T47D (cell line): ENCODE measurements at regions not wholly inside any gene's neighbourhood (a gene's known extent, or its start where the extent isn't known, plus 50 kb on each side); places are given as distances from the start of the nearest gene placed in this dataset.

Experiments
- DNase-seq, 2 experiments: peaks; one replicate each; pipeline versions ENCODE4 v3.0.0 to v3.0.0-alpha.2; 2011 to 2012; ENCODE audit warnings: low read depth in 1 of 2, low spot score in 1 of 2
- JUND ChIP-seq: IDR thresholded peaks from 2 replicates; pipeline ENCODE4 v1.6.1; 2012; ENCODE audit warnings: low read depth
- in situ Hi-C: cut with HindIII; loops from 2 replicates; pipeline ENCODE4 v1.10.0; 2016; ENCODE audit warnings: low sequenced_read_pairs, low pct_unique_long_range_greater_than_20kb

- in situ Hi-C loops: no loop called here
- DNase-seq: no peak
- no peak for TF ChIP-seq JUND
These were observed 273.1 kb upstream of the ALCAM start for GRCh38 chr3:105093371-105094252.

- DNase-seq: no peak
- TF ChIP-seq JUND: no peak
- in situ Hi-C loops: no loop called here
These were observed 272.1 kb upstream of the ALCAM start for GRCh38 chr3:105094588-105094987.

- TF ChIP-seq JUND: no peak
- in situ Hi-C loops: no loop called here
- no peak for DNase-seq
These were observed 270.6 kb upstream of the ALCAM start for GRCh38 chr3:105096071-105096470.

- no peak for DNase-seq
- in situ Hi-C loops: no loop called here
- TF ChIP-seq JUND: no peak
These were observed 265.1 kb upstream of the ALCAM start for GRCh38 chr3:105101603-105102002.

GRCh38 chr3:105103139-105103538, 263.6 kb upstream of the ALCAM start:
- TF ChIP-seq JUND: no peak
- DNase-seq: no peak
- in situ Hi-C loops: no loop called here

GRCh38 chr3:105108823-105109222, 257.9 kb upstream of the ALCAM start:
- DNase-seq: no peak
- in situ Hi-C loops: no loop called here
- TF ChIP-seq JUND: no peak

- no peak for TF ChIP-seq JUND
- in situ Hi-C loops: no loop called here
- no peak for DNase-seq
These were observed 247.8 kb upstream of the ALCAM start for GRCh38 chr3:105118905-105119304.

- in situ Hi-C loops: no loop called here
- no peak for TF ChIP-seq JUND
- DNase-seq: no peak
These were observed 246.8 kb upstream of the ALCAM start for GRCh38 chr3:105119801-105120340.

- in situ Hi-C loops: no loop called here
- no peak for DNase-seq
- TF ChIP-seq JUND: no peak
These were observed 235.8 kb upstream of the ALCAM start for GRCh38 chr3:105130911-105131310.

- DNase-seq: no peak
- in situ Hi-C loops: no loop called here
- TF ChIP-seq JUND: no peak
These were observed 228.8 kb upstream of the ALCAM start for GRCh38 chr3:105137911-105138310.

- no peak for DNase-seq
- in situ Hi-C loops: no loop called here
- TF ChIP-seq JUND: no peak
These were observed 226.7 kb upstream of the ALCAM start for GRCh38 chr3:105139881-105140560.

GRCh38 chr3:105140899-105141367, 225.8 kb upstream of the ALCAM start:
- TF ChIP-seq JUND: no peak
- DNase-seq: no peak
- in situ Hi-C loops: no loop called here

GRCh38 chr3:105144837-105145236, 221.9 kb upstream of the ALCAM start:
- no peak for DNase-seq
- no peak for TF ChIP-seq JUND
- in situ Hi-C loops: no loop called here
